MM.1S (cell line): ENCODE measurements at regions not wholly inside any gene's neighbourhood (a gene's known extent, or its start where the extent isn't known, plus 50 kb on each side); places are given as distances from the start of the nearest gene placed in this dataset.

Experiments
- DNase-seq: peaks from one replicate; pipeline ENCODE4 v3.0.0-alpha.2; 2015
- H2AFZ ChIP-seq: fragments of 300-600 bp; sonication (generic); 2 replicates; pipeline ENCODE4 v1.6.0; 2016; ENCODE audit warnings: antibody characterized with exemption, low read length
- H3F3A ChIP-seq: fragments of 300-600 bp; sonication (generic); 2 replicates; pipeline ENCODE4 v1.6.1; 2016; ENCODE audit warnings: mild to moderate bottlenecking, antibody characterized with exemption, low read length, moderate library complexity, mixed read lengths; ENCODE audit not compliant: insufficient read depth
- H3K27ac ChIP-seq: fragments of 300-600 bp; sonication (generic); 2 replicates; pipeline ENCODE4 v1.5.1; 2016; ENCODE audit warnings: mild to moderate bottlenecking, low read length
- H3K27me3 ChIP-seq: fragments of 300-600 bp; sonication (generic); replicated peaks from 2 replicates; pipeline ENCODE4 v1.6.0; 2016; ENCODE audit warnings: low read length; ENCODE audit not compliant: insufficient read depth
- H3K36me3 ChIP-seq: fragments of 300-600 bp; sonication (generic); replicated peaks from 2 replicates; pipeline ENCODE4 v1.6.1; 2016; ENCODE audit warnings: mild to moderate bottlenecking, low read length, mixed read lengths; ENCODE audit not compliant: insufficient read depth
- H3K4me1 ChIP-seq: fragments of 300-600 bp; sonication (generic); 2 replicates; pipeline ENCODE4 v1.6.1; 2016; ENCODE audit warnings: low read length, mixed read lengths
- H3K4me2 ChIP-seq: fragments of 300-600 bp; sonication (generic); 2 replicates; pipeline ENCODE4 v1.6.0; 2016; ENCODE audit warnings: low read depth, low read length
- H3K4me3 ChIP-seq: fragments of 300-600 bp; sonication (generic); 2 replicates; pipeline ENCODE4 v1.5.1; 2016; ENCODE audit warnings: low read length, mixed read lengths
- H3K79me2 ChIP-seq: fragments of 300-600 bp; sonication (generic); 2 replicates; pipeline ENCODE4 v1.6.1; 2016; ENCODE audit warnings: mixed run types, low read length, mixed read lengths
- H3K9ac ChIP-seq: fragments of 300-600 bp; sonication (generic); 2 replicates; pipeline ENCODE4 v1.6.1; 2016; ENCODE audit warnings: low read length, mixed read lengths
- H3K9me2 ChIP-seq: fragments of 300-600 bp; sonication (generic); replicated peaks from 2 replicates; pipeline ENCODE4 v1.6.1; 2016; ENCODE audit warnings: mild to moderate bottlenecking, low read length, mixed read lengths; ENCODE audit not compliant: insufficient read depth
- H3K9me3 ChIP-seq: fragments of 300-600 bp; sonication (generic); replicated peaks from 2 replicates; pipeline ENCODE4 v1.6.1; 2016; ENCODE audit warnings: mild to moderate bottlenecking, low read length, mixed read lengths; ENCODE audit not compliant: insufficient read depth
- H4K20me1 ChIP-seq: fragments of 300-600 bp; sonication (generic); 2 replicates; pipeline ENCODE4 v1.6.1; 2016; ENCODE audit warnings: mild to moderate bottlenecking, low read length, moderate library complexity, mixed read lengths; ENCODE audit not compliant: insufficient read depth
- CTCF ChIP-seq: fragments of 300-600 bp; sonication (generic); IDR thresholded peaks from 2 replicates; pipeline ENCODE4 v1.5.1; 2016; ENCODE audit warnings: antibody characterized with exemption, low read length, mixed read lengths
- EZH2 ChIP-seq: fragments of 300-600 bp; sonication (generic); optimal IDR thresholded peaks from 2 replicates; pipeline ENCODE3; 2017; ENCODE audit warnings: low read depth, mild to moderate bottlenecking, antibody characterized with exemption, low read length, mixed read lengths
- EZH2phosphoT487 ChIP-seq: fragments of 300-600 bp; sonication (generic); IDR thresholded peaks from 2 replicates; pipeline ENCODE4 v1.6.1; 2018; ENCODE audit warnings: antibody characterized with exemption, low read length

DNA sequence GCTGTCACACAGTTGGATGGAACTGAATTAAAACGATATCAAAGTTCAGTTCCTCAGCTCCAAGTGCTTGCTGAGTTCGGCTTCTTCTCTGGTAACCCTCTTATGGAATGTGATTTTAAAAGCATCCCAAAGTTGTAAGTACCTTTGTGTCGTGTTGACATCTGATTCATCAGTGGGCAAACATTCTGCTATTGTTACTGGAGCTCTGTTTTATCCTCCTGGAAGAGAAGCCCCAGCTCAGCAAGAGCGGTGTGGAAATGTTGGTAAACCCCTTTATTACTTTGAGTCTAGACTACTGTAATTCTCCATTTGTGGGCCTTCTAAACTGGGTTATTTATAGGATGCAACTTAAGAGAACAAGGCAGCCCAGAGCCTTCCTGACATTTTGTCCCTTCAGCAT is 699.3 kb upstream of the WWC1 start:
- H3K4me1 ChIP-seq = no peaks in the 10 kb centered on the region
- H3K9me3 ChIP-seq = no peaks in the 10 kb centered on the region
- H3K27me3 ChIP-seq = no peaks in the 10 kb centered on the region
- H3K27ac ChIP-seq = no peak overlapping the region
- no peak overlapping the region for H3K4me2 ChIP-seq
- no peak overlapping the region for H3K9ac ChIP-seq
- no peaks in the 10 kb centered on the region for H4K20me1 ChIP-seq
- no peaks in the 10 kb centered on the region for H3K9me2 ChIP-seq
- DNase-seq = no peak
- no peak for TF ChIP-seq EZH2
- no peak for TF ChIP-seq EZH2phosphoT487
- no peak for TF ChIP-seq CTCF
- H3K79me2 ChIP-seq = no peaks in the 10 kb centered on the region
- H2AFZ ChIP-seq = no peak overlapping the region
- H3F3A ChIP-seq = no peaks in the 10 kb centered on the region
- H3K4me3 ChIP-seq = no peak overlapping the region
- no peaks in the 10 kb centered on the region for H3K36me3 ChIP-seq

DNA sequence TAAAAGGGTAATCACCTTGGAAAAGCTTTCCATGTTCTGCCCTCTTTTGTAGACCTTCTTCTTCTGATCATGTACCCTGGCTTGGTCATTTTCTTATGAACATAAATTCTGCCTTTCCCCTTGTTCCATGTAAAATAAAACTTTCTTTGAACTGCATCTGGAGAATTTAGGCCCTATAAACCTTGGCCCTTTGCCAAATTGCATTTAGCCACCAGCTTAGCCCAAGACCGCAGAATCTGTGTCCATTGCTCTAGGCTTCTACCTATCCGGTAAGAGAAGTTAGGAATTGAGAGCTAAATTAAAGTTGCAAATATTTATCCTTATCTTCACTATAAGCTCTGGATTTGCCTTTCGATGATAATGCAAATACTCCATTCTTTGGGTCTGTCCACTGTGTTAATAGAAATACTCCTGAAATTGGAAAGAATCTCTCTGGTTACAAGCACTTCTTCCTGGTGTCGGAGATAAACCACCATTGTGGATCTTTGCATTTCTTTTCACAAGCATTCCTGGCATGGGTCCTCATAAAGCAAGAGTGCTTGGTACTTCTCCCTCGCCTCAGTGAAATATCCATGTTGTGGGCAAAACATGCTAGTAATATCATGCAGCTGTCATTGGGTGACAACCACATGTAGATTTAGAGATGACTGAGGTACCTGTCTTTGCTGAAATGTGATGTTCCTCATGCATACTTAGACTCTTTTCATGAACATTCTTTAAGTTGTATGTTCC is 698.0 kb upstream of the WWC1 start:
- H3K27me3 ChIP-seq = no peaks in the 10 kb centered on the region
- H3K9me2 ChIP-seq = no peaks in the 10 kb centered on the region
- H3K27ac ChIP-seq = no peak overlapping the region
- no peaks in the 10 kb centered on the region for H4K20me1 ChIP-seq
- H3K36me3 ChIP-seq = no peaks in the 10 kb centered on the region
- H3F3A ChIP-seq = no peaks in the 10 kb centered on the region
- no peak for DNase-seq
- no peaks in the 10 kb centered on the region for H3K79me2 ChIP-seq
- no peaks in the 10 kb centered on the region for H3K4me1 ChIP-seq
- no peak overlapping the region for H3K9ac ChIP-seq
- H3K4me2 ChIP-seq = no peak overlapping the region
- H3K9me3 ChIP-seq = no peaks in the 10 kb centered on the region
- no peak overlapping the region for H2AFZ ChIP-seq
- TF ChIP-seq CTCF (no peak), EZH2phosphoT487 (no peak), EZH2 (no peak)
- no peak overlapping the region for H3K4me3 ChIP-seq

DNA sequence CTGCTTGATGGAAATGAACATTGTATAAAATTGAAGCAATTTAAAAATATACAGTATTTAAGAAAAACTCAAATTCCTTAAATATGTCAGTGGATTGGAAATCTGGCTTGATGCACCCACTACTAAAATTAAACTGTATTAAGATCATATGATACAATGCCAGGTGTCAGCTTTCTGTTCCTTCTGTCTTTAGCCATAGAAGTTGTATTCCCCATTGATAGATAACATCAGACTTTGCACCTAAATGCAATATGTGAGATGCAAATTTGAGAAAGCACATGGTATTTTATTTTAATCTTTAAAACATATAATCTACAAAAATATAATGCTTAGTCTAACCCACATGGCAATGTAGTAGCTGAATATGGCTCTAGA is 697.4 kb upstream of the WWC1 start:
- Histone ChIP-seq H2AFZ (no peak overlapping the region), H3K36me3 (no peaks in the 10 kb centered on the region), H3K79me2 (no peaks in the 10 kb centered on the region), H4K20me1 (no peaks in the 10 kb centered on the region), H3K9me3 (no peaks in the 10 kb centered on the region), H3K27me3 (no peaks in the 10 kb centered on the region), H3F3A (no peaks in the 10 kb centered on the region), H3K4me3 (no peak overlapping the region), H3K9ac (no peak overlapping the region), H3K27ac (no peak overlapping the region), H3K4me2 (no peak overlapping the region), H3K4me1 (no peaks in the 10 kb centered on the region), H3K9me2 (no peaks in the 10 kb centered on the region)
- no peak for TF ChIP-seq EZH2phosphoT487
- no peak for TF ChIP-seq CTCF
- TF ChIP-seq EZH2 = no peak
- DNase-seq = no peak
